SK-N-SH treated with all-trans-retinoic acid at 6 μM for 48 hours (cell line): ENCODE measurements at regions not wholly inside any gene's neighbourhood (a gene's known extent, or its start where the extent isn't known, plus 50 kb on each side); places are given as distances from the start of the nearest gene placed in this dataset.

Experiments
- ATAC-seq: fragments of 200-7000 bp; cut with Tn5 transposase; 3 replicates; pipeline ENCODE4 v1.9.1; 2020; ENCODE audit warnings: mild to moderate bottlenecking, moderate library complexity
- ARNTL ChIP-seq: fragments of 450-650 bp; formaldehyde crosslinking; IDR thresholded peaks from 2 replicates; pipeline ENCODE4 v1.5.0; 2020; ENCODE audit warnings: low read depth, mild to moderate bottlenecking, moderate library complexity, borderline replicate concordance
- BACH2 ChIP-seq: fragments of 250-450 bp; sonication (Bioruptor Pico); IDR thresholded peaks from 2 replicates; pipeline ENCODE4 v1.9.0; 2021; ENCODE audit warnings: mild to moderate bottlenecking, borderline replicate concordance
- CSRNP3 ChIP-seq: fragments of 250-450 bp; sonication (Bioruptor Pico); IDR thresholded peaks from 2 replicates; pipeline ENCODE4 v1.5.1; 2021; ENCODE audit warnings: mild to moderate bottlenecking, moderate library complexity
- ESRRG ChIP-seq: fragments of 250-450 bp; sonication (Bioruptor Pico); IDR thresholded peaks from 2 replicates; pipeline ENCODE4 v1.6.1; 2021; ENCODE audit warnings: mild to moderate bottlenecking
- GLIS3 ChIP-seq: fragments of 250-450 bp; sonication (Bioruptor Pico); IDR thresholded peaks from 2 replicates; pipeline ENCODE4 v1.5.0; 2020; ENCODE audit warnings: mild to moderate bottlenecking, moderate library complexity
- OSR1 ChIP-seq: fragments of 250-450 bp; sonication (Bioruptor Pico); IDR thresholded peaks from 2 replicates; pipeline ENCODE4 v1.8.0; 2022; ENCODE audit warnings: moderate library complexity, mild to moderate bottlenecking, inconsistent platforms
- PATZ1 ChIP-seq: fragments of 250-450 bp; sonication (Bioruptor Pico); IDR thresholded peaks from 2 replicates; pipeline ENCODE4 v1.8.0; 2020; ENCODE audit warnings: mild to moderate bottlenecking, moderate library complexity, borderline replicate concordance
- POU6F1 ChIP-seq: fragments of 250-450 bp; sonication (Bioruptor Pico); IDR thresholded peaks from 2 replicates; pipeline ENCODE4 v1.8.0; 2021; ENCODE audit warnings: low read depth, mild to moderate bottlenecking, moderate library complexity, borderline replicate concordance
- RARB ChIP-seq: fragments of 250-450 bp; sonication (Bioruptor Pico); IDR thresholded peaks from 2 replicates; pipeline ENCODE4 v1.8.0; 2021; ENCODE audit warnings: mild to moderate bottlenecking, moderate library complexity
- SNAI2 ChIP-seq: fragments of 250-450 bp; sonication (Bioruptor Pico); IDR thresholded peaks from 2 replicates; pipeline ENCODE4 v1.5.0; 2020; ENCODE audit warnings: mild to moderate bottlenecking, moderate library complexity
- TOX ChIP-seq: fragments of 250-450 bp; sonication (Bioruptor Pico); IDR thresholded peaks from 2 replicates; pipeline ENCODE4 v1.8.0; 2021; ENCODE audit warnings: mild to moderate bottlenecking, moderate library complexity, borderline replicate concordance
- TSHZ2 ChIP-seq: fragments of 250-450 bp; sonication (Bioruptor Pico); IDR thresholded peaks from 2 replicates; pipeline ENCODE4 v1.5.0; 2020; ENCODE audit warnings: mild to moderate bottlenecking, moderate library complexity
- ZC3H10 ChIP-seq: fragments of 250-450 bp; sonication (Bioruptor Pico); IDR thresholded peaks from 2 replicates; pipeline ENCODE4 v1.5.1; 2021; ENCODE audit warnings: mild to moderate bottlenecking, moderate library complexity
- ZFP30 ChIP-seq: fragments of 450-650 bp; formaldehyde crosslinking; IDR thresholded peaks from 2 replicates; pipeline ENCODE4 v1.5.0; 2022; ENCODE audit warnings: mild to moderate bottlenecking, moderate library complexity
- ZNF565 ChIP-seq: fragments of 450-650 bp; formaldehyde crosslinking; conservative IDR thresholded peaks from 2 replicates; pipeline ENCODE4 v1.5.0; 2020; ENCODE audit warnings: low read depth, mild to moderate bottlenecking, moderate library complexity
- ZNF70 ChIP-seq: fragments of 450-650 bp; formaldehyde crosslinking; IDR thresholded peaks from 2 replicates; pipeline ENCODE4 v1.5.0; 2020; ENCODE audit warnings: mild to moderate bottlenecking, moderate library complexity
- ZNF8 ChIP-seq: fragments of 450-650 bp; formaldehyde crosslinking; IDR thresholded peaks from 2 replicates; pipeline ENCODE4 v1.5.0; 2020; ENCODE audit warnings: mild to moderate bottlenecking, moderate library complexity

GRCh38 chr2:5391362-5391761 is 300.8 kb upstream of the SOX11 start:
- TF ChIP-seq ZNF565 (CRISPR knock-in tag) = no peak
- TF ChIP-seq ZC3H10 (CRISPR knock-in tag) = no peak
- no peak for TF ChIP-seq ZNF8
- no peak for TF ChIP-seq TOX (CRISPR knock-in tag)
- TF ChIP-seq TSHZ2 (CRISPR knock-in tag) = no peak
- TF ChIP-seq SNAI2 (CRISPR knock-in tag) = no peak
- no peak for TF ChIP-seq BACH2 (CRISPR knock-in tag)
- ATAC-seq = no peak

GRCh38 chr2:5392658-5393057 is 299.5 kb upstream of the SOX11 start:
- TF ChIP-seq ZFP30 (CRISPR knock-in tag) = no peak
- TF ChIP-seq ZNF565 (CRISPR knock-in tag) = no peak
- no peak for TF ChIP-seq ZC3H10 (CRISPR knock-in tag)
- TF ChIP-seq CSRNP3 = no peak
- TF ChIP-seq ARNTL (CRISPR knock-in tag) = no peak
- no peak for TF ChIP-seq GLIS3 (CRISPR knock-in tag)
- no peak for TF ChIP-seq BACH2 (CRISPR knock-in tag)
- TF ChIP-seq RARB (CRISPR knock-in tag) = no peak
- no peak for TF ChIP-seq TSHZ2 (CRISPR knock-in tag)
- ATAC-seq = no peak

- no peak for TF ChIP-seq POU6F1
- no peak for TF ChIP-seq TSHZ2 (CRISPR knock-in tag)
- no peak for TF ChIP-seq ESRRG
- TF ChIP-seq RARB (CRISPR knock-in tag) = no peak
- TF ChIP-seq ZC3H10 (CRISPR knock-in tag) = no peak
- no peak for TF ChIP-seq PATZ1 (CRISPR knock-in tag)
- TF ChIP-seq ZNF70 (CRISPR knock-in tag) = no peak
- TF ChIP-seq ZFP30 (CRISPR knock-in tag) = no peak
- TF ChIP-seq ZNF8 = no peak
- TF ChIP-seq TOX (CRISPR knock-in tag) = no peak
- TF ChIP-seq OSR1 (CRISPR knock-in tag) = no peak
- ATAC-seq = no peak
These were observed 298.7 kb upstream of the SOX11 start for GRCh38 chr2:5393474-5393873.
